IMR-90 (cell line): ENCODE measurements at regions not wholly inside any gene's neighbourhood (a gene's known extent, or its start where the extent isn't known, plus 50 kb on each side); places are given as distances from the start of the nearest gene placed in this dataset.

Experiments used
- ATAC-seq: fragments of 200-7000 bp; cut with Tn5 transposase; 2 replicates; pipeline ENCODE4 v1.9.1; 2020; ENCODE audit warnings: low read depth, mild to moderate bottlenecking, moderate library complexity
- BruUV-seq: library from RNA; stranded (reverse); fragments of 400-500 nt; replicated peaks from 2 replicates; lab custom pipeline; 2021; lab: Mats Ljungman, UMichigan
- CTCF ChIA-PET: fragments of 300-600 bp; formaldehyde crosslinking; extraction: SDS; loops from one replicate; lab custom pipeline; 2021; ENCODE audit warnings: antibody characterized with exemption; lab: Yijun Ruan, JAX
- POLR2A ChIA-PET: fragments of 300-600 bp; sonication (Branson Sonifier 250); formaldehyde crosslinking; loops from one replicate; lab custom pipeline; 2022; ENCODE audit warnings: antibody characterized with exemption; ENCODE audit not compliant: unreplicated experiment; lab: Charles Lee
- DNase-seq: peaks from one replicate; pipeline ENCODE4 v3.0.0; 2013
- H2AFZ ChIP-seq: replicated peaks from 2 replicates; pipeline ENCODE3; 2013; ENCODE audit warnings: low read length, mild to moderate bottlenecking; ENCODE audit not compliant: poor library complexity
- H2AK5ac ChIP-seq: 2 replicates; pipeline ENCODE4 v1.6.1; 2013; ENCODE audit warnings: low read depth, low read length, inconsistent platforms
- H2AK9ac ChIP-seq: replicated peaks from 2 replicates; pipeline ENCODE3; 2013; ENCODE audit warnings: mild to moderate bottlenecking, low read depth, low read length, moderate library complexity; ENCODE audit not compliant: poor library complexity
- H2BK120ac ChIP-seq: 2 replicates; pipeline ENCODE4 v1.6.1; 2013; ENCODE audit warnings: low read depth, low read length, inconsistent platforms
- H2BK15ac ChIP-seq: 3 replicates; pipeline ENCODE4 v1.6.1; 2013; ENCODE audit warnings: low read depth, low read length, inconsistent platforms
- H2BK20ac ChIP-seq: 2 replicates; pipeline ENCODE4 v1.6.1; 2013; ENCODE audit warnings: low read depth, mild to moderate bottlenecking, inconsistent platforms, low read length, moderate library complexity
- H2BK5ac ChIP-seq: 2 replicates; pipeline ENCODE4 v1.6.1; 2013; ENCODE audit warnings: mild to moderate bottlenecking, low read depth, low read length, inconsistent platforms; ENCODE audit not compliant: poor library complexity, severe bottlenecking
- H3K14ac ChIP-seq: replicated peaks from 2 replicates; pipeline ENCODE4 v1.6.1; 2013; ENCODE audit warnings: low read depth, low read length, inconsistent platforms
- H3K18ac ChIP-seq: 2 replicates; pipeline ENCODE4 v1.6.1; 2013; ENCODE audit warnings: low read depth, low read length, control low read depth
- H3K23ac ChIP-seq: 2 replicates; pipeline ENCODE4 v1.6.1; 2013; ENCODE audit warnings: low read depth, low read length, inconsistent platforms
- H3K27ac ChIP-seq: 2 replicates; pipeline ENCODE4 v1.5.1; 2013; ENCODE audit warnings: mild to moderate bottlenecking, control low read depth, low read length; ENCODE audit not compliant: insufficient read depth
- H3K27me3 ChIP-seq: 2 replicates; pipeline ENCODE4 v1.6.1; 2013; ENCODE audit warnings: low read length; ENCODE audit not compliant: control insufficient read depth, insufficient read depth
- H3K36me3 ChIP-seq: 2 replicates; pipeline ENCODE4 v1.6.1; 2013; ENCODE audit warnings: low read length, mixed read lengths; ENCODE audit not compliant: control insufficient read depth, insufficient read depth
- H3K4ac ChIP-seq: 2 replicates; pipeline ENCODE4 v1.6.1; 2013; ENCODE audit warnings: low read depth, low read length, inconsistent platforms
- H3K4me1 ChIP-seq: 2 replicates; pipeline ENCODE4 v1.6.1; 2013; ENCODE audit warnings: low read length, mixed read lengths; ENCODE audit not compliant: control insufficient read depth, insufficient read depth
- H3K4me2 ChIP-seq: 2 replicates; pipeline ENCODE4 v1.6.1; 2013; ENCODE audit warnings: low read depth, mild to moderate bottlenecking, control low read depth, low read length, moderate library complexity
- H3K4me3 ChIP-seq: 2 replicates; pipeline ENCODE4 v1.5.1; 2013; ENCODE audit warnings: low read depth, mild to moderate bottlenecking, control low read depth, low read length, moderate library complexity; ENCODE audit not compliant: insufficient read depth
- H3K56ac ChIP-seq: 2 replicates; pipeline ENCODE4 v1.6.1; 2013; ENCODE audit warnings: low read length, inconsistent platforms; ENCODE audit not compliant: insufficient read depth; ENCODE audit errors: extremely low read depth
- H3K79me1 ChIP-seq, 2 experiments: 2 replicates each; pipeline ENCODE4 v1.6.1; 2013; ENCODE audit warnings: low read length in 2 of 2, inconsistent platforms in 1 of 2, low read depth in 1 of 2
- H3K9ac ChIP-seq: 2 replicates; pipeline ENCODE4 v1.6.1; 2013; ENCODE audit warnings: low read depth, low read length, control low read depth
- H3K9me1 ChIP-seq: 2 replicates; pipeline ENCODE4 v1.6.1; 2013; ENCODE audit warnings: low read length, inconsistent platforms; ENCODE audit not compliant: insufficient read depth
- H3K9me3 ChIP-seq: 2 replicates; pipeline ENCODE4 v1.6.1; 2013; ENCODE audit warnings: low read length; ENCODE audit not compliant: control insufficient read depth, insufficient read depth
- H4K20me1 ChIP-seq: 2 replicates; pipeline ENCODE4 v1.6.1; 2013; ENCODE audit warnings: low read length, inconsistent platforms; ENCODE audit not compliant: insufficient read depth
- H4K5ac ChIP-seq: 2 replicates; pipeline ENCODE4 v1.6.1; 2013; ENCODE audit warnings: mild to moderate bottlenecking, low read depth, low read length, control low read depth
- H4K8ac ChIP-seq, 2 experiments: 2 replicates each; pipeline ENCODE4 v1.6.1; 2013; ENCODE audit warnings: low read depth in 2 of 2, low read length in 2 of 2, control low read depth in 1 of 2, inconsistent platforms in 1 of 2
- H4K91ac ChIP-seq: 2 replicates; pipeline ENCODE4 v1.6.1; 2013; ENCODE audit warnings: low read depth, low read length, inconsistent platforms; ENCODE audit not compliant: insufficient read depth
- MAFK ChIP-seq: IDR thresholded peaks from 2 replicates; pipeline ENCODE4 v1.6.1; 2012; ENCODE audit warnings: low read depth, low read length, improper control_type of control experiment
- NFE2L2 ChIP-seq: fragments of 150-350 bp; IDR thresholded peaks from 2 replicates; pipeline ENCODE4 v1.6.1; 2016; ENCODE audit warnings: low read depth, mild to moderate bottlenecking, low read length
- WGBS, 2 experiments: methylation state at CpG; one replicate each; pipeline versions ENCODE4 v1.1.5 to v1.1.7; 2013; ENCODE audit warnings: missing lambda C conversion rate in 2 of 2; ENCODE audit not compliant: insufficient read length in 1 of 2; ENCODE audit errors: extremely low coverage in 2 of 2; 5-methylcytosine and 5-hydroxymethylcytosine counted together
- dilution Hi-C: fragments of 300-500 bp; cut with HindIII; formaldehyde crosslinking; loops from one replicate; pipeline ENCODE4 v1.14.3; 2018; ENCODE audit warnings: low sequenced_read_pairs; ENCODE audit not compliant: unreplicated experiment
- in situ Hi-C: fragments of 300-500 bp; cut with MboI; formaldehyde crosslinking; loops from 3 replicates; pipeline ENCODE4 v1.14.3; 2019; ENCODE audit warnings: low sequenced_read_pairs, inconsistent platforms, mixed read lengths
- intact Hi-C: fragments of 100-400 bp; cut with micrococcal nuclease; formaldehyde crosslinking; loops from 2 replicates; pipeline ENCODE4 v1.10.0; 2022

DNA sequence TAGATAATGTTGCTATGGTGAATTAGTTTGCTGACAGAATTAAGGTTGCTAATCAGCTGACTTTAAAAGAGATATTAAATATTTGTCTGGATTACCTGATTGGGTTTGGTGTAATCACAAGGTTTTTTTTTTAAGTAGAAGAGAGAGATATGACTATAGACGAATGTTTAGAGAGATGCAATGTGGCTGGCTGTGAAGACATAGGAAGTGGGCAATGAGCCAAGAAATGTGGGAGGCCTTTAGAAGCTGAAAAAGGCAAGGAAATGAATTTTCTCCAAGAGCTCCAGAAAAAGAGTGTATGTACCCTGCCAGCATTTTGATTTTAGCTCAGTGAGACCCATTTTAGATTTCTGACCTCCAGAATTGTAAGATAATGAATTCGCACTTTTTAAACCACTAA is 598.3 kb downstream of the PKHD1 start:
- H3K27ac ChIP-seq: no peak overlapping the region
- H2BK15ac ChIP-seq: no peak overlapping the region
- TF ChIP-seq MAFK: no peak
- TF ChIP-seq NFE2L2: no peak
- no peak overlapping the region for H2AFZ ChIP-seq
- H3K4me1 ChIP-seq: no peaks in the 10 kb centered on the region
- no peak overlapping the region for H3K56ac ChIP-seq
- no peak overlapping the region for H3K4me2 ChIP-seq
- no peak overlapping the region for H3K18ac ChIP-seq
- dilution Hi-C loops: no loop called here
- no peak overlapping the region for H4K5ac ChIP-seq
- no peaks in the 10 kb centered on the region for H3K27me3 ChIP-seq
- no peaks in the 10 kb centered on the region for H3K79me1 ChIP-seq
- H2AK9ac ChIP-seq: no peak overlapping the region
- H2BK120ac ChIP-seq: no peak overlapping the region
- H4K8ac ChIP-seq: no peak overlapping the region
- no peaks in the 10 kb centered on the region for H3K36me3 ChIP-seq
- no peaks in the 10 kb centered on the region for H4K20me1 ChIP-seq
- H3K4ac ChIP-seq: no peak overlapping the region
- DNase-seq (no peak), ATAC-seq (no peak)
- no peak overlapping the region for H3K4me3 ChIP-seq
- peaks cover 8% of the 10 kb centered on the region for H3K9me3 ChIP-seq
- H2BK20ac ChIP-seq: no peak overlapping the region
- H2AK5ac ChIP-seq: no peak overlapping the region
- H2BK5ac ChIP-seq: no peak overlapping the region
- H3K23ac ChIP-seq: no peak overlapping the region
- H3K14ac ChIP-seq: no peak overlapping the region
- in situ Hi-C loops: no loop called here
- no peaks in the 10 kb centered on the region for H3K9me1 ChIP-seq
- WGBS, 2 experiments: no CpG with 5 or more reads among the region's 2 CpGs
- no TSS peak for BruUV-seq
- no peak overlapping the region for H4K91ac ChIP-seq
- POLR2A ChIA-PET: no interaction called here
- CTCF ChIA-PET: no interaction called here
- H3K9ac ChIP-seq: no peak overlapping the region
- intact Hi-C loops: no loop called here
